K562 (cell line): ENCODE measurements at regions not wholly inside any gene's neighbourhood (a gene's known extent, or its start where the extent isn't known, plus 50 kb on each side); places are given as distances from the start of the nearest gene placed in this dataset.

ENCODE experiments used
- ATAC-seq: fragments of 200-7000 bp; cut with Tn5 transposase; 3 replicates; pipeline ENCODE4 v1.9.1; 2020; ENCODE audit warnings: moderate library complexity
- BruUV-seq: library from RNA; stranded (reverse); fragments of 400-500 nt; replicated peaks from 2 replicates; lab custom pipeline; 2021; lab: Mats Ljungman, UMichigan
- CTCF ChIA-PET: fragments of 300-600 bp; formaldehyde crosslinking; extraction: SDS; loops from one replicate; lab custom pipeline; 2021; ENCODE audit warnings: low intra/inter-chr PET ratio; lab: Yijun Ruan, JAX
- POLR2A ChIA-PET: fragments of 300-600, 350-650 bp; sonication (Branson Sonifier 250); formaldehyde crosslinking; extraction: SDS; loops from one replicate; lab custom pipeline; 2021; ENCODE audit warnings: antibody characterized with exemption, inconsistent platforms; lab: Yijun Ruan, JAX
- DNase-seq, 4 experiments: peaks; one replicate each; pipeline versions ENCODE4 v3.0.0 to v3.0.0-alpha.2; 2011 to 2018; ENCODE audit warnings: low spot score in 3 of 4, mixed read lengths in 3 of 4; ENCODE audit errors: extremely low read depth in 1 of 4
- FAIRE-seq: peaks from 2 replicates; lab custom pipeline; 2011; peaks lifted over from hg19 to GRCh38; lab: Jason Lieb, UNC
- H2AFZ ChIP-seq: 2 replicates; pipeline ENCODE4 v1.6.0; 2011; ENCODE audit warnings: low read depth, low read length, control low read depth, inconsistent platforms
- H3K27ac ChIP-seq: fragments of 200-600 bp; 3 replicates; pipeline ENCODE4 v1.8.0; 2011; ENCODE audit warnings: low read depth, mild to moderate bottlenecking, control low read depth, inconsistent platforms, low read length, moderate library complexity, mixed read lengths; ENCODE audit errors: extremely low read depth
- H3K27me3 ChIP-seq, 2 experiments: fragments of 300-600 bp in 1 of 2; 2 replicates in 1 of 2; 3 replicates in 1 of 2; pipeline versions ENCODE4 v1.6.0 to v1.8.0; 2011; ENCODE audit warnings: inconsistent platforms in 2 of 2, low read length in 2 of 2, mild to moderate bottlenecking in 1 of 2, mixed read lengths in 1 of 2, moderate library complexity in 1 of 2; ENCODE audit not compliant: control insufficient read depth in 2 of 2, insufficient read depth in 2 of 2
- H3K36me3 ChIP-seq: fragments of 300-600 bp; 3 replicates; pipeline ENCODE4 v1.8.0; 2011; ENCODE audit warnings: mild to moderate bottlenecking, low read length, inconsistent platforms; ENCODE audit not compliant: control insufficient read depth, insufficient read depth
- H3K4me1 ChIP-seq, 2 experiments: fragments of 200-600 bp in 1 of 2; replicated peaks in 1 of 2; 2 replicates in 1 of 2; 3 replicates in 1 of 2; pipeline versions ENCODE4 v1.5.1 to v1.8.0; 2011; ENCODE audit warnings: inconsistent platforms in 2 of 2, low read length in 2 of 2, mild to moderate bottlenecking in 1 of 2, mixed read lengths in 1 of 2, moderate library complexity in 1 of 2; ENCODE audit not compliant: control insufficient read depth in 2 of 2, insufficient read depth in 2 of 2
- H3K4me2 ChIP-seq: 2 replicates; pipeline ENCODE4 v1.6.1; 2011; ENCODE audit warnings: low read length, control low read depth, inconsistent platforms, mixed read lengths; ENCODE audit not compliant: insufficient read depth
- H3K4me3 ChIP-seq: fragments of 200-600 bp; sonication (generic), shearing (Covaris generic); 2 replicates; pipeline ENCODE4 v1.5.1; 2016; ENCODE audit warnings: control low read depth, inconsistent platforms
- H3K79me2 ChIP-seq: fragments of 200-600 bp; 3 replicates; pipeline ENCODE4 v1.8.0; 2011; ENCODE audit warnings: low read length, inconsistent platforms; ENCODE audit not compliant: control insufficient read depth, insufficient read depth
- H3K9ac ChIP-seq, 2 experiments: 2 replicates each; pipeline versions ENCODE4 v1.6.0 to v1.6.1; 2011; ENCODE audit warnings: low read depth in 2 of 2, low read length in 2 of 2, control low read depth in 1 of 2, inconsistent platforms in 1 of 2, mild to moderate bottlenecking in 1 of 2, mixed read lengths in 1 of 2; ENCODE audit not compliant: insufficient read depth in 1 of 2
- H3K9me1 ChIP-seq: one replicate; pipeline ENCODE4 v1.6.0; 2011; ENCODE audit warnings: inconsistent platforms, mild to moderate bottlenecking, low read length, moderate library complexity; ENCODE audit not compliant: control insufficient read depth, insufficient read depth
- H3K9me3 ChIP-seq: replicated peaks from 2 replicates; pipeline ENCODE4 v1.5.1; 2011; ENCODE audit warnings: low read depth, low read length, inconsistent platforms; ENCODE audit not compliant: control insufficient read depth, insufficient read depth
- H4K20me1 ChIP-seq: replicated peaks from 2 replicates; pipeline ENCODE4 v1.6.1; 2011; ENCODE audit warnings: low read length, inconsistent platforms, mixed read lengths; ENCODE audit not compliant: control insufficient read depth, insufficient read depth
- AFF1 ChIP-seq, 2 experiments: fragments of 450-650 bp; IDR thresholded peaks; 2 replicates each; pipeline ENCODE4 v1.6.1; 2018; ENCODE audit warnings: mild to moderate bottlenecking in 2 of 2, low read depth in 1 of 2; ENCODE audit not compliant: partially characterized antibody in 2 of 2
- CEBPB ChIP-seq: fragments of 450-650 bp; IDR thresholded peaks from 2 replicates; pipeline ENCODE4 v1.6.1; 2016; ENCODE audit warnings: missing genetic modification characterization, missing compliant biosample characterization
- ZNF124 ChIP-seq: sonication (generic); formaldehyde crosslinking; IDR thresholded peaks from 2 replicates; pipeline ENCODE4 v1.8.1; 2022; ENCODE audit warnings: missing genetic modification reagents
- ZNF57 ChIP-seq: fragments of 450-650 bp; formaldehyde crosslinking; IDR thresholded peaks from 2 replicates; pipeline ENCODE4 v1.4.0; 2020; ENCODE audit warnings: mild to moderate bottlenecking, moderate library complexity
- WGBS: fragments of 100-300 bp; shearing (Covaris generic); methylation state at CpG from one replicate; pipeline ENCODE4 v1.1.6; 2016; ENCODE audit warnings: low coverage, mixed read lengths; ENCODE audit not compliant: insufficient coverage; ENCODE audit errors: missing lambda C conversion rate; 5-methylcytosine and 5-hydroxymethylcytosine counted together
- in situ Hi-C: fragments of 300-500 bp; cut with MboI; formaldehyde crosslinking; loops from 4 replicates; pipeline ENCODE4 v1.15.0; 2018; ENCODE audit warnings: inconsistent platforms, mixed read lengths
- intact Hi-C: fragments of 100-400 bp; cut with micrococcal nuclease; formaldehyde crosslinking; loops from 2 replicates; pipeline ENCODE4 v1.14.2; 2022

GRCh38 chr12:124726596-124727263, 136.9 kb downstream of the SCARB1 start:
- Histone ChIP-seq H3K9me1 (no peaks in the 10 kb centered on the region), H3K4me3 (no peak overlapping the region), H3K27me3 (peaks cover 3 to 17% of the 10 kb centered on the region in 2 experiments; a peak in 3 of 5 replicates), H3K9ac (peak overlapping the region in 1 of 2 experiments; percentile 5; a peak in 1 of 4 replicates), H3K4me2 (no peak overlapping the region; the same call in 1 of the 2 replicates), H3K27ac (no peak overlapping the region), H3K36me3 (no peaks in the 10 kb centered on the region), H3K79me2 (no peaks in the 10 kb centered on the region), H4K20me1 (no peaks in the 10 kb centered on the region), H2AFZ (peak overlapping the region; percentile 10), H3K9me3 (no peaks in the 10 kb centered on the region), H3K4me1 (peaks cover 0 to 4% of the 10 kb centered on the region in 2 experiments; a peak in 3 of 5 replicates)
- ChIA-PET POLR2A (interaction anchor here (0.5 to 1.9 kb wide), 4 partner anchors 11 to 153 kb away, joined by 3 to 4 read pairs (median 4); no protein-coding TSS in a partner anchor), CTCF (interaction anchor here (0.6 kb wide), 1 partner anchor 22 kb away, joined by 5 read pairs; no protein-coding TSS in a partner anchor)
- 16% methylated on average over 7 of the region's 8 CpGs for WGBS
- ATAC-seq (no peak), FAIRE-seq (no peak), DNase-seq (no peak)
- intact Hi-C loops: no loop called here
- no TSS peak for BruUV-seq
- TF ChIP-seq AFF1 (IDR thresholded peaks at IDR 0.05; ENCODE audit: low read depth in 1 of 2, partially characterized antibody in 2 of 2): peak in 1 of 2 experiments; percentile 72
- TF ChIP-seq CEBPB (tag): 0 out of 2 replicates have a peak, but pooled peaks have one; percentile 8
- TF ChIP-seq ZNF57 (CRISPR knock-in tag): no peak
- no peak for TF ChIP-seq ZNF124 (CRISPR knock-in tag)
- in situ Hi-C loops: no loop called here
